ENCODE measurements at regions not wholly inside any gene's neighbourhood (a gene's known extent, or its start where the extent isn't known, plus 50 kb on each side); places are given as distances from the start of the nearest gene placed in this dataset.

DNA sequence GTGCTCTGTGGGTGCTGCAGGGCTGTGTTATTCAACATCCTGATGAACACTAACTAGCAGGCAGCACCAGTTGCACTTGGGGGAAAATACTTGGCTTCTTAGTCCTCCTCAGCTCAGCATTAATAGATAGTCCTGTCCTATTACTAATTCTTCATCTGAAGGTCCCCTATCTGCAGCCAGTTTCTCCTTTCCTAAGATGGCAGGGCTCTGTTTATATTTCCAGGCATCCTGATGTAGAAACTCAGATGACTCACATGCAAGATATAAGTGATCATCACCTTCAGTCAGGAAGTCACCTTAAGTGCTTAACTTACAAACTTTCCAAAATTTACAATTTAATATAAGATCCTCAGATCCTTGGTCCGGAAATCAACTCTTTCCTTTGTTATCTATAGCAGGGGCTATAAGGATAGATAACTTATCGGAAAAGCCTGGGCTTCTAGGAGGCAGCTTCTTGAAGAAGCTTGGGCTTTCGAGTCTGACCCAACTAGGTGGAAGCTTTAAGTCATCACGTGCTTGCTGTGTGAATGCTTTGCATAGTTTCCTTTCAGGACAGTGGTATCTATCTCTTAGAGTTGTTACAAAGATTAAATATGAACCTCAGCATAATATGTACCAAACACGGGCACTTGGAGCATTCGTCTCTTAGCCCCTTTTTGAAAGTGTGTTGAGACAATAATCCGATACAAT is 181.0 kb upstream of the GRIP1 start:
- DNase-seq, result no peak

DNA sequence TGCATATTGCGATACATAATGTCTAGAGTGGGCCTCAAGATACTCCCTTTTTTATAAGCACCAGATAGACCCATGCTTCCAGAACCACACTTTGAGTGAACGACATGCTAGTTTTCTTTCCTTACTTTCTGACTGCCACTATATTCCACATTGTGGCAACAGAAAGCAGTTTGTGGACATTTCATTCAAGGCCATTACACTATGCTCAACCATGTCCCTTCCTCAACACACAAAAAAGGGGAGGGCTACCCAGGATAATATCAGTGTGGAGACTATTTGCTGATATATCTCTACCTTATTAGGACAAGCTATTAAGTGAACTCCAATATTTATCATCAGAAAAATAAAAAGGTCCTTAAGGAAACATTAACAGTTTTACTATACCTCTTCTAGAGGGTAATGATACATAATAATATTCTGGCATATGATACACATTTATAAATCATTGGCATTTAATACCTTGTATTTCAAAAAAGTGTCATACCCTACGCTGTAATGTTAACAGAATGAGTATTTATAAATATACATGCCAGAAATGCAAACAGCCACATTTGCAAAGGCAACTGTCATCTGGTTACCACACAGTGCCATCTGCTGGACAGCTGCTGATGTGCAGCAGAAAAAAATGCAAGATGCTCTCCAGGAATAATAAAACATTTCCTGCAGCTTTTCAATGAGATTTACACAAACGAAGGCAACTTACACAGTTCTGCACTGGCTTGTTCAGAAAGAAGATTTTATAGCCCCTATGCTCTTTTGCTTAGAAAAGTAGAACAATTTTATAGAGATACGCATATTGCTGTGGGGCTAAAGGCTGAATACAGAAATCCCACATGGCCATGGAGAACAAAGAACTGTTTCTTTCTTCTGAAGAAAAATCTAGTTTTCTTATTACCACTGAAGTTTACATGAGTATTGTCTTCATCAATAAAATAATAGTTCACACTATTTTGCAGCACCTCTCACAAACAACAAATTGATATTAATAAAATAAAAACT is 182.2 kb upstream of the GRIP1 start:
- DNase-seq, result peak; percentile 7

DNA sequence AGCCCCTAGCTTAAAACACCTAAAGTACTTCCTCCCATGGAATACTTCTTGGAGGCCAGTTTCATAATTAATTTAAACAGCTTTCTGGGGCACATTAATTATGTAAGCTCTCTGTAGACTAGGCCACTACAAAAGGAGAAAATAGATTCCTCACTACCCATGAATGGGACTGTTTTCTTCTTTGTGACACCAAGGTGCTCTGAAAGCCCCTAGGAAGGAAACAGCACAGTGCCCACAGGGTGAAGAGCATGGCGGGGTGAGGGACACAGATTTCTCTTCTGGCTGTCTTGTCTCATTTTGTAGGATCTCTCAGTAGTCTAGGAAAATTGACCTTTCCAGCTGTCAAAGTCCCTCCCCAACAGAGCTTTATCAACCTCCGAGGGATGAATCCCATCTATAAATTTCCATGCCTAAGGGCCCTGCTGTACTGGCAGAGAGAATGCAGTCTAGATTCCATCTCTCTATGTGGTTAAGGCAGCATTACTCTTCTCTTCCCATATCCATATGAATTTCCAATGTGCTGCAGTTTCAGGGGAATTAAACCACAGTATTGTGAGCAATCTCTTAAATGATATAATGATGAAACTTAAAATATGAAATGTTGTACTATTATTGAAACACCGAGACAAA is 183.6 kb upstream of the GRIP1 start:
- no peak for DNase-seq

DNA sequence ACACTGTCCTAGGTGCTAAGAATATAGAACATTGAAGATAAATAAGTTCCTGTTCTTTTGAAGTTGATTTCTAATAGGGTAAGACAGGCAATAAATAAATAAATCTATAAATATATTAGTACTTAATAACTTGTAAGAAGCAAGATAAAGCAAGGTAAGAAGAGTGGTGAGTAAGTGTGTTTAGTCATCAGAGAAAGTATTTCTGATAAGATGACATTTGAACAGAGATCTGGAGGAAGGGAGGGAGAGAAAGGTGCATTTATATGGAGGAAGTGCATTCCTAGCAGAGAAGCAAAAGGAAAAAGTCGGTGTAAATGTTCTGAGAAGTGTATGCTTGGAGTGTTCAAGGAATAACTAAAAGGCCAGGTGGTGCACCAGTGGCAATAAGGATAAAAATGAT is 184.4 kb upstream of the GRIP1 start:
- DNase-seq, result no peak

DNA sequence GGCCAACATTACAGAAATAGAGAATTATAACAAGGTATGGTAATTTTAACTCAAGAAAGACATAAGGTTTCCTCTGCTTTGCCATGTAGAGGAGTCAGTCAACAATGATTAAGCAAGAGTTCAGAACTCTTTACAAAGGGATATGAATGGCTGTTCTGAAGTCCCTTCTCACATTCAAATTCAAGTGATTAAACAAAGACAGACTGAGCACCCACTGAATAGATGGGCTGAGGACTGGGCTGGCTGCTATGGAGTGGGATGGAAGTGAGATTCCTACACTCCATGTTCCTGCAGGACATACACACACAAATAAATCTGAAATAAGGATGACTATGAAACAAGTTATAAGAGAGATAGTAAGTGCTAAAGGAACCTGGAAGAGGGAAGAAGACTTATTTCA is 199.0 kb upstream of the GRIP1 start:
- no peak for DNase-seq

DNA sequence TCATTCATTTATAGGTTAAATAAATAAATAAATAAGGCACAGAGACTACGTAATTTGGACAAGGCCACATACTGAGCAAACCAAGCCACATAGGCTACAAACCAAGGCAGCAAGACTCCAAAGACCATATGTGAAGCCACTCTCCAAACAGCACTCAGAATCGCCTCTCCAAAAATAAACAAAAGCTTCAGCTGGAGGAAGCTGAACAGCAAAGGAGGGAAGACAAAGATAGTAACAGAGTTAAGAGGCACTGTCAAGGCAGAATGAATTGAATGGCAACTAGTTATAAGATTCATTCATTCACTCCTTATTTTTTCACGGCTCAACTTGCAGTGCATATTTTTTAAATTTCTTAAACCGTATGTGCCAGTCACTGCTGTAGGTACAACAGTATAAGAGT is 200.5 kb upstream of the GRIP1 start:
- peak; percentile 5 for DNase-seq

DNA sequence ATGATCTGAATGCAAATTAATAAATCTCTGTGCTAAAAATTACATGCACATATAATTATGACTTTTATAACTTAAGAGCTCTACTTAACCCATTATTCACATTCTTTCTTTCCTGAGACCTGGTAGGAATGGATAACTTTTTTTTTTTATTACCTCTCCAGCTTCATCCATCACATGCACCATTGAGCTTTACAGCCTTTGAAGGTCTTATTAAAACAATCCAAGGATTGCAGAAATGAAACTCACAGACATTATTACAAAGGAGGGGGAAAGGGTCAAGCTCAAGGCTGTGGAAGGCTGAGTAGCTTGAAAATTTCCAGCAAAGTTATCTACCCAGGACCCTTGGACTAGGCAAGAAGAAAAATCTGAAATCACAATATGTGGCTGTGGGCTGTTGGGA is 202.5 kb upstream of the GRIP1 start:
- no peak for DNase-seq

DNA sequence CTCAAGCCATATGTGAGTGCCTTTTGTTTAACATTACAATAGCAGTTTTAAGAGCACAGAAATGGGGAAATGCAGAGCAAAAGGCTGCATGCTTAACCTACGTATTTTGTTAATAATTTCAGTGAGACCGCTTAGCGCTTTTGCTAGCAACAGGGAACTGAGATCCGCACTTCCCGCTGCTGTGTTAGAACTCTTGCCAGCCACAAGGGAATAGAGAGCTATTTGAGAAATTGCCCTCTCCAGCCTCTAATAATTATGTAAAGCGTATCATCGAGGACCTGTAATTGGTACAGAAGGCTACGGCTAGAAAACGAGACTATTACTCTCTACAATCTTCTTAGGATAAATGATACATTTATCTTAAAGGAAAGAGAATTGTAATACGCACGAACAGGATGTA is 205.2 kb upstream of the GRIP1 start:
- DNase-seq, result no peak

DNA sequence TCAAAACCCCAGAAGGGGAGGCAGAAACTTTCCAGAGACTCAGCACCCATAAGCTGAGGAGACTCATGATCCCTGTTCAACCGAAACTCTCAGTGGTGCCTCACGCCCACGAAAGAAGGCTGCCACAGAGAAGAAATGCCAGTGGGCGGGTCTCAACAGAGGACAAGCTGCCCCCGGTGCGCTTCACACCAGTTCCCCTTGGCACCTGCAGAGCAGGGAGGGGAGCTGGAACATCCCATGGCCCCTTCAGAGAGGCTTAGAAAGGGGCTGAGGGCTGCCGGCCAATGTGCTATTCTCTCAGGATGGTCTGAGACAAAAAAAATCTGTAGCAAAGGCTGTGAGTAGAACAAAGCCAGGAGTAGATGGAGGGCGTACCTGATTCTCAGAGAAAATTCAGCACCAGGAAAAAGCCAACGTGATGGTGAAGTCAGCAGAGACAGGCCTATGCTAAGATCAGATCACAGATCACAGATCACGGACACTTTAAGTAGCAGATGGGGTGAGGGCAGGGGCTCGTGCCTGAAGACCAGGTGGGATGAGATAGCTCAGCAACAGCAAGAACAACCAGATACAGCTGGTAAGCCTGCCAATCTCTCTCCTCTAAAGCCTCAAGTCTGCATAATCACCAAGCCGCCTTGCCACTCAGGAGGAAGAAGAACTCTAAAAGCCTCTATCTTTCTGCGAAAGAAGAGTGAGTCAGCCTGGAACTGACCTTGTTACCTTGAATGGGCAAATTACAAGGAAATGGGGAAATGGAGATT is 206.4 kb upstream of the GRIP1 start:
- DNase-seq, result no peak

DNA sequence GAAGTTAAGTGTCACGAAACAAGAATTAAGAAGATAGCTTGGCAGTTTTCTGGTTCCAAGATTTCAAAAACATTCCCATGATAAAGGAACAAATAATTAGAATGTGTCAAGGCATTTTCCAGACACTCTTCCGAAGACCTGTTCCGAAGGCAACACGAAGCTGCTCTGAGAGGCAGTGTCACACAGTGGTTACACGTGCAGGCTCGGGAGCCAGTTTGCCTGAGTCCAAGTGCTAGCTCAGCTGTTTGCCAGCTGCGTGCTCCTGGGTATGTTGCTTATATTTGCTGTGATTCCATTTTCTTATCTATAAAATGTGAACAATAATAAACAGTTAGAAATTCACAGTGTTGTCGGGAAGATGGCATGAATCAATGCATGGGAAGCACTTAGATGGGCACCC is 217.9 kb upstream of the GRIP1 start:
- DNase-seq, result no peak

DNA sequence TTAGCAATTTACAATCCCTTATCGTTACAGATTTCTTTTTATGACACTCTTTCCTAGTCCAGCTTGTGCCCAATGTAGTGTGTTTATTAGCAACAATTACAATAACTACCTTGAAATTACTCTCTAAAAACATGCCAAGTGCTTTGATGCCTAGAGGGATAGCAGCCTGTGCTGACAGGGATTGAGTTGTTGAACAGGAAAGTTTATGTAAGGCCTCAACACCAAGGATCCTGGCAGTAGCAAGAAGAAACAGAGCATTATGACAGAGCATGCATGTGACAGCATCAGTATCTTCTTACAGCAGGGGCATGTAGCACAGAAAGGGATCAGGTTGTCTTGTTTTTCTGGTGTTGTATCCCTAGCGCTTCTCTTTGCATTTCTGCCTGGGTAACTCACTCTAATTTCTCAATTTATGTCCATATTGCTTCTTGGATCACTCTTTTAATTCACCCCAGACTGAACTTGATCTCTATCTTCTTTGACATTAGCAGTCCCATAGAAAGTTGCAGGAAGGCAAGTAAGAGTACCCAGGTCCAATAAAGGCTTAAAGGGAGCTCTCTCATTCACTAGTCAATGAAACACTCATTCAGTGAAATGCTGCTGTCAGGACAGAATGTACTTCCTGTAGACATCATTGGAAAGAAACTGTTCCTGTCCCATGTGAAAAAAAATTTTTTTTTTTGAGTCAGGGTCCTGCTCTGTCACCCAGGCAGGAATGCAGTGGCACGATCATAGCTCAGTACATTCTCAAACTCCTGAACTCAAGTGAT is 220.0 kb upstream of the GRIP1 start:
- DNase-seq, result no peak

DNA sequence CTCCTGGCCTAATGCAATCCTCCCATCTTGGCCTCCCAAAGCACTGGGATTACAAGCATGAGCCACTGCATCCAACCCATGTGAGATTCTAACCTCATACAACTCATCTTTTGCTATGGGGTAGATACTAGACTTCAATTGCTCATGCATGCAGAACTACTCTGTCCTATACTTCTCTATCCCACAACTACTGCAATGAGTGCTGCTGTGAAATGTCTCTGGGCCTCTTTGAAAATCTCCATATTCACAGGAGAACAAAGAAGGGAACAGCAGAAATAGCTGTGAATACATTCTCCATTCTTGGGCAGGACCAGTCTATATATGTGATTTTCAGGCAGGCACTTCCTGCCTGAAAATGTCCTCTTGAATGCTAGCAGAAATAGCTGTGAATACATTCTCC is 220.7 kb upstream of the GRIP1 start:
- DNase-seq, result no peak

DNA sequence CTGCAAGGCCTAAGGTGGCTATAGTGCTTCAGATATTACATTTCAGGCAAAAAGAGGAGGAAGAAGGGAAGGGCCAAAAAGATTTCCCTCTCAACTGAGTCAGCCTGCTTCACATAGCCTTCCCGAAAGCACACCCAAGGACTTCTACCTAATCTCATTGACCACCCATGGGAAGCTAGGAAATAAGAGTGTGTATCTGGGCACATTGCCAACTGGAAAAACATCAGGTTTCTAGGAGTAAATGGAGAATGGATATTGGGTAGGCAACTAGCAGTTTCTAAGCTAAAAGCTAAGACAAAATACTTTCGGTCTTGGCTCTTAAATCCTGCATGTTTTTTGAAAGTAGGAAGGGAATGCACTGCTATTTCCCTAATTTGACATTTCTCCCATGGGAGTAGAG is 221.7 kb upstream of the GRIP1 start:
- no peak for DNase-seq

DNA sequence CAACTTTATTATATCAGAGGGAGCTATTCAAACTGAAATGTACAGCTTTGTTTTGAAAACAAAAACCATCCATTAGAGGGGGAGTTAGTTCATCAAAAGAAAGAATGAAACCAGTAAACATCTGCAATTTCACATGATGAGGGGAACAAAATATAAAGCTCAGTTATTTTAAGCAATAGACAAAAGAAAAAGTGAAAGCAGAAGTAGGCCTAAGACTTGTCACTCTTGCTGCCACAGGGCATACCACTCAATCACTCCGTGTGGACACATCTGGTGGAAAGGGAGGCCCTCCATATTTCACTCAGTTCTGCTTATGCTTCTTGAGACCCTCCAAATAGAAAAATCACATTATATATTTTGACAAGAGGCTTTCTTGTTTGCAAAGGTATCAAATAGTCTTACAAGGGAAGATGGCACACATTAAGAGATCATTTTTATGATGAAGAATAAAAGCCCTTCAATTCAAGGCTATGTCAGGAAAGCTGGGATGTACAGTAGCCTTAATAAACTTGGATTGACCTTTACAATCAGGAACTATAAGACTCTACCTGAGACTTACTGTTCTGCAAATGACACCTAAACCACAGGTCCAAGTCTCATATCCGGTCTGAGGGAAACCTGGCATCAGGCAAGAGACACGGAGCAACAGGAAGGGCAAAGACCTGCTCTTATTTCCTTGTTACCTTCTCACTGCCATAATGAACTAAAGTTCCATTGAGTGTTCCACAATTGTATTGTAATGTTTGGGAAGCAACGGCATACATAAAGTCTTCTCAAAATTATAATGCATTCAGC is 222.5 kb upstream of the GRIP1 start:
- no peak for DNase-seq

DNA sequence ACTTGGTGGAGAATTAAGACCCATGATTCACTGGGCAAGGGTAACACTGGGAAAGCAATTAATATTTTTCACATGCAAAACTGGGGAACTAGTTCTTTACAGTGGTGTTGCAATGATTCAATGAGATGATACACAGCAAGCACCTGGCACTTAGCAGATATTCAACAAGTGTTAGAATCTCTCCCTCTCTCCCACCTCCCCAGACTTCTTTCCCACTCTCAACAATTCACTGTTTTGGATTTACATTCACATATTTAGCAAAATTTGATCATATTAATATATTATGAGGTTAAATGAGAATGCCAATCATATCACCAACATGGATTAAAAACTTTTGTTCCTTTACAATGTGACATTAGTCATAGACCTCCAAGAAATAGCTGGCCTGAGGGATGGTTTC is 223.1 kb upstream of the GRIP1 start:
- DNase-seq, result no peak

DNA sequence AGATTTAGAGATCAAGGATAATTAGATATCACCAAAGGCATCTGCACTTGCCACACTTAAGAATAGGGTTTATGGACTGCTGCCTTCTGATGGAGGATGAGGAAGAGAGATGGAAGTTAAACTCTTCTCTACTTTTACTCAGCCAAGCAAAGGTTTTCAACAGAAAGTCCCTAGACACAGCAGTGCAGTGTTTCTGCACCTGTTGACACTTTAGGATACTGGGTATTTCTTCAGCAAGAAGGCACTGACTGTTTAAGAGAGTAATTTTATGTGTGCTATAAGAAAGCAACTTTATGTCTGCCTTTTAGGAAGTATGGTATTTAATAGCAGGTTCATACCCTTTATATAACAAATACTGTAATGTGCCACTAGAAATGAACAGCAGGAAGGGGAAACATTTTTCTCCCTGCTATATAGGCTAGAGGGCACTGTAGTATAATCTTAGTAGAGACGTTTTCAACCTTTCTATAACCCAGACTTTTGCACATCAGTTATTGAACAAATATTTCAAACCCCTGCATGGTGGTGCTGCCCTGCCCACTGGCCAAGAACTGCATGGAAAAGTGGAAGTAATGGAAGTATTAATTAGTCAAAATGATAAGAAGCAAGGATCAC is 225.0 kb upstream of the GRIP1 start:
- no peak for DNase-seq

DNA sequence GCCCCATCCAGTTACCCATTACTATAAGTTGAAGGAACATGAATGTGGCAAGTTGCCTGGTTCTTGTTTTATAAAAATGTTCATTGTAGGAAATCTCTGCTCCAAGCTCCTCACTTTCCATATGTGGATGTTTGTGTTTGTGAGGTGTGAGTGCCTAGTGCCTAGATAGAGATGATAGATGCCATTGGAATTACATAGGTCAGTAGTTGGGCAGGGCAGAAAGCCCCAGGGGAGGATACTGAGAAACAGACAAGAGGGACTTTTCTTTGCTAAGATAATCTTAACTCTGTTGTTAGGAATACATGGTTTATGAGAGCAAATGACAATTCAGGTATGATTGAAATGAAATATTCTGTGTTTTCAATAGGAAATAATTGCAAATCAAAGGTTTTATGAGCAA is 226.3 kb upstream of the GRIP1 start:
- DNase-seq, result no peak

DNA sequence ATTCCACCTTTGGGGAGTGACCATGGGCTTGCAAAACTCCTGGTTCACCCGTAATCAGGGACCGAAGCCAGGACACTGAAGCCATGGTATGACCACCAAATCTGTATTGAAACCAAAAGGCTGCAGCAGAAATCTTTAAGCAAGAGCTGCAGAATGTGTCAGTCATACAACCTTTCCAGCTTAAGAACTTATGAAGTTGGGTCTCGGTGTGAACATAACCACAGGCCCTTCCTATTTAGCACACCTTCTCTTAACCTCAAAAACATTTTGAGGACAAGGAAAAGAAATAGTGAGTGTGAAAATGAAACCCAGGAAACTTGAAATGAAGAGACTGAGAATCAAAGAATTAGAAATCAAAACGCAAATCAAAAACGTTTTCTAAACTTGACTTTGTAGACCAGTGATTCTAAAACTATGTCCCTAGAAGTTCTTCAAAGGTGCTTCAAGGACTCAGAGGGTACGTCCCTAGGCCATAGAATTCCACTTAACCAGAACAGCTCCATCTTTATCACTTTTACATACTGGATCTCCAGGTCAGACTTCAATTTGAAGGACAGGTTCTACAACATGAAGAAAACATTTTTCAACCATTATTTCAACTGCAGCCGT is 231.6 kb upstream of the GRIP1 start:
- no peak for DNase-seq

DNA sequence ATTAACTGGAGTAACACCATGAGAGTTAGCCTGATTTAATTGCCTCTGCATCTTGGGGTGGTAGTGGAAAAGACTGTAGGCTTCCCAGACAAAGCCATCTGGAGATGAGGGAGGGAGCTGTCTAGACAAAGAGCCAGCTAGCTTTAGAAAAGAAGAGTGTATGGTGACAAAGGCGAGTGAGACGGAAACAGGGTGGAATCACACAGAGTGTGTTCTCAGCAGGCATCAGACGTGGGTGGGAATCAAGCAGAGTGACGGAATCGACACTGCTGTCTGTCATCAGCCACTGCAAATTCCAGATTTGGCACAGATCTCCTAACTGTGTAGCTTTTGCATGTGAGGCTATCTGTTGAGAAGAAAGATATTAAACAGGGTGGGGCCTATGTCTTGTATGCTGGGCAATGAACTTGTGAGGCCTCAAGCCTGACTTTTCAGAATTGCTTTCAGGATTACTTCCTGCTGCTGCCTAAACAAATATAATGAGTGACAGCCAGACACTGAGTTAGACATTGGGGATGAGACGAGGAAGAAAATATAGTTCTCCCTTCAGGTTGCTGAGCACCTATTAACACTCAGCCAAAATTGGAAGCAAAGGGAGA is 236.5 kb upstream of the GRIP1 start:
- DNase-seq, result no peak

DNA sequence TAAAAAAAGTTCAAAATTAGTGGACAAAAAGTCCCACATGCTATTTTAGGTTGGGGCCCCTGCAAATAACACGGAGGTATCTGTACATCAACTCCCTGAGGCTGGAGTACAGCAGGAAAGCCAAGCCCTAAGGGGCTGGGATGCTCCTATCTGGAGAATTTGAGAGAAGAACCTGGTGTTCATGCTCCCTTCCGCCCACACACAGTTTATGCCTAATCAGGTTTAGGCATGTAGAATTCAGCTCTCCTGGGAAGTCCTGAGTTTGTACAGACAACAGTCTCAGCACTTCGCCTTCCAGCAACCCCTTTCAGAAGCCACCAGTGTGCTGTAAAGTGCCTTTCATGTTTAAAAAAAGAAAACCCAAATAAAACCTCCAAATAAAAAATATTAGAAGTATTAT is 237.3 kb upstream of the GRIP1 start:
- DNase-seq, result no peak
